Psoas muscle (tissue), 7 donors: ENCODE measurements at regions not wholly inside any gene's neighbourhood (a gene's known extent, or its start where the extent isn't known, plus 50 kb on each side); places are given as distances from the start of the nearest gene placed in this dataset.

Source experiments
- ATAC-seq, 4 donors: fragments of 200-7000 bp; cut with Tn5 transposase; one replicate each; pipeline ENCODE4 v1.9.1; 2020; ENCODE audit warnings: moderate library complexity in 3 of 4, mild to moderate bottlenecking in 2 of 4
- DNase-seq, 2 donors: peaks; one replicate each; pipeline ENCODE4 v3.0.0-alpha.2; 2020
- H3K27ac ChIP-seq: fragments of 200-600 bp; one replicate; pipeline ENCODE4 v1.8.0; 2022
- H3K27me3 ChIP-seq, 3 donors: fragments of 200-600 bp in 1 of 3; one replicate each; pipeline versions ENCODE4 v1.6.1 to v1.8.0; 2013 to 2022; ENCODE audit warnings: low read length in 2 of 3, mild to moderate bottlenecking in 2 of 3, moderate library complexity in 1 of 3; ENCODE audit not compliant: insufficient read depth in 3 of 3
- H3K36me3 ChIP-seq, 2 donors: fragments of 200-600 bp in 1 of 2; one replicate each; pipeline versions ENCODE4 v1.6.1 to v1.8.0; 2013 to 2022; ENCODE audit warnings: low read depth in 1 of 2, mild to moderate bottlenecking in 1 of 2, moderate library complexity in 1 of 2; ENCODE audit not compliant: insufficient read depth in 1 of 2
- H3K4me1 ChIP-seq: fragments of 200-600 bp; one replicate; pipeline ENCODE4 v1.8.0; 2022
- H3K4me3 ChIP-seq: fragments of 200-600 bp; one replicate; pipeline ENCODE4 v1.8.0; 2022; ENCODE audit warnings: mild to moderate bottlenecking
- H3K9me3 ChIP-seq: fragments of 200-600 bp; one replicate; pipeline ENCODE4 v1.8.0; 2022
- CTCF ChIP-seq: fragments of 200-600 bp; IDR thresholded peaks from one replicate; pipeline ENCODE4 v1.8.0; 2022; ENCODE audit warnings: antibody characterized with exemption
- WGBS, 3 donors: extraction: QIAGEN DNeasy Blood & Tissue Kit; methylation state at CpG; one replicate each; pipeline versions ENCODE4 v1.1.6 to v1.1.7; 2013; 5-methylcytosine and 5-hydroxymethylcytosine counted together
- intact Hi-C, 2 donors: fragments of 100-400 bp; cut with DNase I; formaldehyde crosslinking; loops; one replicate each; pipeline versions ENCODE4 v1.11.0 to v1.14.2; 2022
- donor health status: healthy with polysubstance abuse.
- donor health status: DM: no; HTN: no; CAD: no; lungs with moderate emphysema.
- donor health status: Bipolar disorder and iron deficiency.
- donor health status: healthy.
- donor health status: DM: yes; HTN: yes; CAD: no.
- donor health status: DM: no; HTN: no; CAD: no.
- donor health status: DM: yes; HTN: yes; CAD: no.

- H3K36me3 ChIP-seq: no peaks in the 10 kb centered on the region
- intact Hi-C loops: no loop called here
- H3K9me3 ChIP-seq: no peaks in the 10 kb centered on the region
- no peak overlapping the region for H3K4me3 ChIP-seq
- DNase-seq (no peak), ATAC-seq (no peak)
- no peaks in the 10 kb centered on the region for H3K4me1 ChIP-seq
- no peak for TF ChIP-seq CTCF
- H3K27me3 ChIP-seq: peaks cover 0 to 6% (median 2%) of the 10 kb centered on the region in 3 donors
- WGBS, 3 donors: 60 to 66% (median 63%) methylated on average over 3 of the region's 3 CpGs
- H3K27ac ChIP-seq: no peak overlapping the region
These were observed 349.7 kb upstream of the CCL2 start for GRCh38 chr17:33905338-33905800.

GRCh38 chr17:33908363-33909064, 346.6 kb upstream of the CCL2 start:
- no peak overlapping the region for H3K4me3 ChIP-seq
- no peak for ATAC-seq
- DNase-seq: no peak
- H3K4me1 ChIP-seq: no peaks in the 10 kb centered on the region
- intact Hi-C loops: no loop called here
- TF ChIP-seq CTCF: no peak
- H3K27ac ChIP-seq: no peak overlapping the region
- WGBS, 3 donors: 58 to 68% (median 63%) methylated on average over 2 of the region's 2 CpGs
- no peaks in the 10 kb centered on the region for H3K36me3 ChIP-seq
- no peaks in the 10 kb centered on the region for H3K27me3 ChIP-seq
- H3K9me3 ChIP-seq: no peaks in the 10 kb centered on the region

GRCh38 chr17:33910200-33910857, 344.8 kb upstream of the CCL2 start:
- no peaks in the 10 kb centered on the region for H3K4me1 ChIP-seq
- 86 to 97% (median 87%) methylated on average over 2 of the region's 2 CpGs for WGBS, 3 donors
- TF ChIP-seq CTCF: no peak
- H3K27ac ChIP-seq: no peak overlapping the region
- H3K9me3 ChIP-seq: no peaks in the 10 kb centered on the region
- intact Hi-C loops: no loop called here
- no peaks in the 10 kb centered on the region for H3K36me3 ChIP-seq
- DNase-seq (no peak), ATAC-seq (no peak)
- no peaks in the 10 kb centered on the region for H3K27me3 ChIP-seq
- H3K4me3 ChIP-seq: no peak overlapping the region

GRCh38 chr17:33914125-33914524, 341.0 kb upstream of the CCL2 start:
- H3K9me3 ChIP-seq: no peaks in the 10 kb centered on the region

More at GRCh38 chr17:33914125-33914524, 341.0 kb upstream of the CCL2 start:
- Histone ChIP-seq H3K4me3 (no peak overlapping the region), H3K36me3 (no peaks in the 10 kb centered on the region), H3K4me1 (no peaks in the 10 kb centered on the region), H3K27me3 (no peaks in the 10 kb centered on the region), H3K27ac (no peak overlapping the region)
- TF ChIP-seq CTCF: no peak
- intact Hi-C loops: no loop called here
- ATAC-seq (no peak), DNase-seq (no peak)
- 70 to 76% (median 70%) methylated on average over 4 of the region's 4 CpGs for WGBS, 3 donors
